ENCODE measurements at regions not wholly inside any gene's neighbourhood (a gene's known extent, or its start where the extent isn't known, plus 50 kb on each side); places are given as distances from the start of the nearest gene placed in this dataset.
"Not testable (repeated sequence)": the region's sequence is repeated elsewhere in the genome, so short reads cannot be mapped to it uniquely, and the experiment has no call there.

- not testable (repeated sequence) for DNase-seq
Measured at GRCh38 chrX:3817480-3817879, 104.0 kb upstream of the PRKX start.

- DNase-seq = peak in 1 of 2 donors; percentile 2
Measured at GRCh38 chrX:3815896-3816664, 102.6 kb upstream of the PRKX start.

- peak; percentile 5 to 68 for DNase-seq
Measured at GRCh38 chrX:3811331-3812311, 98.2 kb upstream of the PRKX start.

- DNase-seq = no peak
Measured at GRCh38 chrX:3807906-3808305, 94.5 kb upstream of the PRKX start.

GRCh38 chrX:3806630-3807029 is 93.2 kb upstream of the PRKX start:
- DNase-seq = no peak

GRCh38 chrX:3803713-3804112 is 90.3 kb upstream of the PRKX start:
- no peak for DNase-seq

- no peak for DNase-seq
Measured at GRCh38 chrX:3803305-3803704, 89.9 kb upstream of the PRKX start.

- DNase-seq = not testable (repeated sequence)
Measured at GRCh38 chrX:3795411-3795810, 82.0 kb upstream of the PRKX start.

GRCh38 chrX:3791449-3791848 is 78.0 kb upstream of the PRKX start:
- no peak for DNase-seq

- no peak for DNase-seq
Measured at GRCh38 chrX:3788494-3789233, 75.2 kb upstream of the PRKX start.

GRCh38 chrX:3787856-3788255 is 74.4 kb upstream of the PRKX start:
- DNase-seq = no peak

- DNase-seq = not testable (repeated sequence)
Measured at GRCh38 chrX:3785822-3786221, 72.4 kb upstream of the PRKX start.

GRCh38 chrX:3780564-3780963 is 67.1 kb upstream of the PRKX start:
- DNase-seq = no peak

GRCh38 chrX:3779546-3779945 is 66.1 kb upstream of the PRKX start:
- DNase-seq = no peak

GRCh38 chrX:3777416-3777815 is 64.0 kb upstream of the PRKX start:
- DNase-seq = no peak

GRCh38 chrX:3771766-3772165 is 58.3 kb upstream of the PRKX start:
- no peak for DNase-seq

- no peak for DNase-seq
Measured at GRCh38 chrX:3768881-3769280, 55.4 kb upstream of the PRKX start.

Measured in hippocampal formation (tissue), 2 donors.